ENCODE measurements at regions not wholly inside any gene's neighbourhood (a gene's known extent, or its start where the extent isn't known, plus 50 kb on each side); places are given as distances from the start of the nearest gene placed in this dataset.

GRCh38 chr4:165700855-165701254 is 172.2 kb upstream of the TLL1 start:
- TF ChIP-seq, protein P1, sequence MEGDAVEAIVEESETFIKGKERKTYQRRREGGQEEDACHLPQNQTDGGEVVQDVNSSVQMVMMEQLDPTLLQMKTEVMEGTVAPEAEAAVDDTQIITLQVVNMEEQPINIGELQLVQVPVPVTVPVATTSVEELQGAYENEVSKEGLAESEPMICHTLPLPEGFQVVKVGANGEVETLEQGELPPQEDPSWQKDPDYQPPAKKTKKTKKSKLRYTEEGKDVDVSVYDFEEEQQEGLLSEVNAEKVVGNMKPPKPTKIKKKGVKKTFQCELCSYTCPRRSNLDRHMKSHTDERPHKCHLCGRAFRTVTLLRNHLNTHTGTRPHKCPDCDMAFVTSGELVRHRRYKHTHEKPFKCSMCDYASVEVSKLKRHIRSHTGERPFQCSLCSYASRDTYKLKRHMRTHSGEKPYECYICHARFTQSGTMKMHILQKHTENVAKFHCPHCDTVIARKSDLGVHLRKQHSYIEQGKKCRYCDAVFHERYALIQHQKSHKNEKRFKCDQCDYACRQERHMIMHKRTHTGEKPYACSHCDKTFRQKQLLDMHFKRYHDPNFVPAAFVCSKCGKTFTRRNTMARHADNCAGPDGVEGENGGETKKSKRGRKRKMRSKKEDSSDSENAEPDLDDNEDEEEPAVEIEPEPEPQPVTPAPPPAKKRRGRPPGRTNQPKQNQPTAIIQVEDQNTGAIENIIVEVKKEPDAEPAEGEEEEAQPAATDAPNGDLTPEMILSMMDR (conservative IDR thresholded peaks at IDR 0.05; ENCODE audit: low read length): peak; percentile 57
- no peak for TF ChIP-seq EZH2phosphoT487 (IDR thresholded peaks at IDR 0.05; ENCODE audit: borderline replicate concordance)
